HUES48 (cell line): ENCODE measurements at regions not wholly inside any gene's neighbourhood (a gene's known extent, or its start where the extent isn't known, plus 50 kb on each side); places are given as distances from the start of the nearest gene placed in this dataset.

Source experiments
- H3K27ac ChIP-seq: one replicate; pipeline ENCODE4 v1.7.0; 2013; ENCODE audit warnings: low read depth, low read length, inconsistent platforms
- H3K27me3 ChIP-seq: 2 replicates; pipeline ENCODE4 v1.6.1; 2013; ENCODE audit warnings: mild to moderate bottlenecking, low read length; ENCODE audit not compliant: control insufficient read depth, insufficient read depth
- H3K36me3 ChIP-seq: 2 replicates; pipeline ENCODE4 v1.6.1; 2013; ENCODE audit warnings: low read length; ENCODE audit not compliant: control insufficient read depth, insufficient read depth
- H3K4me1 ChIP-seq: 2 replicates; pipeline ENCODE4 v1.6.1; 2013; ENCODE audit warnings: mild to moderate bottlenecking, low read length; ENCODE audit not compliant: control insufficient read depth, insufficient read depth
- H3K4me3 ChIP-seq: 2 replicates; pipeline ENCODE4 v1.5.1; 2013; ENCODE audit warnings: mild to moderate bottlenecking, low read depth, low read length
- H3K9ac ChIP-seq: 2 replicates; pipeline ENCODE4 v1.6.1; 2013; ENCODE audit warnings: mild to moderate bottlenecking, low read depth, low read length, moderate library complexity
- H3K9me3 ChIP-seq: 2 replicates; pipeline ENCODE4 v1.6.1; 2013; ENCODE audit warnings: low read length; ENCODE audit not compliant: control insufficient read depth, insufficient read depth

DNA sequence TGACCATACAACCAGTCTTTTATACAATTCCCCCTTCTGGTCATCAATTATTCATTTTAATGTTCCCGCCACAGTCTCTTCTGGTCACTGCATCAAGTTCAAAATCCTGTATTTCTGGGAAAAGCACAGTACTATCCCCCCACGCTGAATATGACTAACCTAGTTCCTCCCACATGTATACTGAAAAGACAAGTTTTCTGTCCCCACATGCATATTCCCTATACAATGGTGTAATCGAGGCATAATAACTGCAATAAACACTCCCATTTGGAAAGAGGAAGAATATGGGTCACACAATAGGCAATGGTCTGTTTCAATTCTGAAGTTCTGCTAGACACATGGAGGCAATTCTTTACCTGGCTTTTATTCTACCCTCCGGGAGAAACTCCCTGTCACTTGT, 344.9 kb downstream of the EFNA5 start:
- H3K4me1 ChIP-seq: no peaks in the 10 kb centered on the region; the same call in 1 of the 2 replicates
- H3K27me3 ChIP-seq: no peaks in the 10 kb centered on the region
- H3K9ac ChIP-seq: no peak overlapping the region

DNA sequence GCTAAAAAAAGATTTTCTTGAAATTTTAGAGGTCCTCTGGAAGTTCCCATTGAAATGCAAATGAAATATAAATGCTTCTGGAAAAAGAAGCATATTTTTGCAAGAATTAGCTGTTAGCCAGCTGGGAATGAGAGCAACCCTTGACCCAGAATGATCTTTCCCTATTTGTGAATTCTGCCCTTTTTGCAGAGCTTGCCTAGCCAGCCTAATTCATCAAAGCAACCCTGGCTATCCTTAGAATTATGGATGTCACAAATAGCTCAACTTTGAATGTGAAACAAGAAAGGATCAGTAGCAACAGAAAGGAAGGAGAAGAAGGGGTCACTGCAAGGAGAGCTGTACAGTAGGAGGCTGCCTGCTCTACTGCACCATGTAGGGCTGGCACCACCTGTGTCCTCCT, 345.9 kb downstream of the EFNA5 start:
- Histone ChIP-seq H3K9me3 (no peaks in the 10 kb centered on the region), H3K27me3 (no peaks in the 10 kb centered on the region), H3K36me3 (no peaks in the 10 kb centered on the region), H3K9ac (no peak overlapping the region), H3K27ac (no peak overlapping the region), H3K4me1 (no peaks in the 10 kb centered on the region; the same call in 1 of the 2 replicates), H3K4me3 (no peak overlapping the region)

More for the DNA sequence above, 344.9 kb downstream of the EFNA5 start:
- no peaks in the 10 kb centered on the region for H3K9me3 ChIP-seq
- no peaks in the 10 kb centered on the region for H3K36me3 ChIP-seq
- H3K4me3 ChIP-seq: no peak overlapping the region
- no peak overlapping the region for H3K27ac ChIP-seq

DNA sequence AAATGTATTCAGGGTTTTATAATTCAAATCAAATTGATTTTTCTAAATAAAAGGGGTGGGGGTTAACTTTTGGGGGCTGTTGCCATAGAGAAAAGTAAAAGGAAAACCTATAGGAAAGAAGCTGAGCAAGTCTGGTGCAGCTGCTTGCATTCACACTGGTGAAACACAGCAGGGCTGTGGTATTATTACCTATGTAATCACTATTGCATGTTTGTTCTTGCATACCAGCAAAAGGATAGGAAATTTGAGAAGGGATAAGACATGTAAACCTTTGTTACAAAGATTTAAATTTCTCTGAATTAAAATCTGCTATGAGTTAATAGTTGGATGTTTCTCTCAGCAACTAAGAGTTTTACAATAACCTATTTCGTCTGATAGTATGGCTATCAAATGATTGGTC, 346.7 kb downstream of the EFNA5 start:
- Histone ChIP-seq H3K9ac (no peak overlapping the region), H3K4me1 (no peaks in the 10 kb centered on the region; the same call in 1 of the 2 replicates), H3K4me3 (no peak overlapping the region), H3K36me3 (no peaks in the 10 kb centered on the region), H3K27ac (no peak overlapping the region), H3K27me3 (no peaks in the 10 kb centered on the region), H3K9me3 (no peaks in the 10 kb centered on the region)

DNA sequence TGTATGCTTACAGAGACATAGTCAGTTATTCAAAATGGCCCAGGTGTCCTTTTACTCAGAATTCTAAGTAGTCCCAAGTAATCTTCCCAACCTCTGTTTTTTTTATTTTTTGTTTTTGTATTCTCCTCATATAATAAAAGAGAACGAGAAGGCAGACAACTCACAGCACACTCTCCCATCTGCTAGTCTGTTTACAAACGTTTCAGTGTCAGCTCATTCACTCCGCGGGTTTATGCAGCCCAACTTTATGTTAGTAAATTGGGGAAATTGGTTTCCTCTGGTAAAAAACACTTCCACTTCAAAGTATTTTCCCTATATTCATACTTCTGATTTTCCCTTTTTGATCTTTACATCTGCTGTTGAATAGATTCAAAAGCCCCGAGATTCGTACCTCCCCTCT, 347.2 kb downstream of the EFNA5 start:
- Histone ChIP-seq H3K4me1 (no peaks in the 10 kb centered on the region; the same call in 1 of the 2 replicates), H3K27ac (no peak overlapping the region), H3K36me3 (no peaks in the 10 kb centered on the region), H3K9ac (no peak overlapping the region), H3K27me3 (no peaks in the 10 kb centered on the region), H3K9me3 (no peaks in the 10 kb centered on the region), H3K4me3 (no peak overlapping the region)

DNA sequence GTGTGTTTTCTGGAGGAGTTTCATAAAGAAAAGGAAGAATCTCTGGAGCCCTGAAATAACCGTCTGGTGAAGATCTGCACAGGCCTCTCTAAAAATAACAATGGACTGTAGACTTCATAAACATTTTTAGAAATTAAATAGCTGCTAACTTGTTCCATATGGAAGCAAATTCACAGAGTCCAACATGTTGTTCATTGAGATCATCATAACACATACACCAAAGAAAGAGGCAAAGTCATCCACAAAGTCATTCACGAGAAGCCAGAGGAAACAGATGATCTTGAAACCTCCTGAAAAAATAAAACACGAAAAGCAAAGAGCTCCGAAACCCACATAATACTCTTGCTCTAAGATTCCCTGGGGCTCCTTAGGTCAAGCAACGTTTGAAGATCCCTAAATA, 347.8 kb downstream of the EFNA5 start:
- no peak overlapping the region for H3K4me3 ChIP-seq
- H3K9me3 ChIP-seq: no peaks in the 10 kb centered on the region
- no peaks in the 10 kb centered on the region for H3K36me3 ChIP-seq
- no peaks in the 10 kb centered on the region; the same call in 1 of the 2 replicates for H3K4me1 ChIP-seq
- no peaks in the 10 kb centered on the region for H3K27me3 ChIP-seq
- H3K27ac ChIP-seq: no peak overlapping the region
- H3K9ac ChIP-seq: no peak overlapping the region

DNA sequence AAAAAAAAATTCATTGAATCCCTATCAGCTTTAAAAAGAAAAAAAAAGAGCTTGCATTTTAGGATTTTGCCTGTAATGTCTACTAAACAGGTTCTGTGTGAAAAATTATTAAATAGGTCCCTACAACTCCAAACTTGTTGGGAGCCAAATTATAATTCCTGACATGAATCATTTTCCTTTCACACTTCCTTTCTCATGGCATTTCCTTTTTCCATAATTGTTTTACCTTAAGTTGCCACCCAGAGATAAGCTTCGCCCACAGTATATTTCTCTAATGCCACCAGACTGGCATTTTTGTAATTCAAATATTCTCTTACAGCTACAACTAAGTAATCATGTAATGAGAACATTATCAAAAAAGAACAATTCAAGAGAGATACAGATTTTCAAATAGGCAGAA, 348.8 kb downstream of the EFNA5 start:
- no peak overlapping the region for H3K27ac ChIP-seq
- H3K4me3 ChIP-seq: no peak overlapping the region
- no peaks in the 10 kb centered on the region; the same call in 1 of the 2 replicates for H3K4me1 ChIP-seq
- no peak overlapping the region for H3K9ac ChIP-seq
- H3K36me3 ChIP-seq: no peaks in the 10 kb centered on the region
- H3K27me3 ChIP-seq: no peaks in the 10 kb centered on the region
- no peaks in the 10 kb centered on the region for H3K9me3 ChIP-seq

DNA sequence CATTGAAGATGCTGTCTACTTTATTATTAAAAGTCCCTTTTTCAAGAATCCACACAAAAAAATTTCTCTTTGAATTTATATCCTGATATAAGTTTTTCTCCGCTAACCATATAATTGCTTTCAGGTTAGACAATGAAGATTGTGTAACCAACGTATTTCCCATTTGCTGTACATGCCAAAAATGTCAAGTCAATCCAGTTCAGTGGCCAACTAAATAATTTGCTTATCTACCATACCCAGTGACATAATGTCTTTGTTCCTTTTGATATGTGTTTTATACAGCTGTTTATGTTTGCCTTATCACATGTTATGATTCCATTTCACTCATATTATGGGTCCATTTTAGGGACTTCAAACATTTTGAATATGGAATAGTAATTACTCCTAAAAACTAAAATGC, 349.9 kb downstream of the EFNA5 start:
- no peaks in the 10 kb centered on the region; the same call in 1 of the 2 replicates for H3K4me1 ChIP-seq
- H3K4me3 ChIP-seq: no peak overlapping the region
- no peaks in the 10 kb centered on the region for H3K9me3 ChIP-seq
- H3K9ac ChIP-seq: no peak overlapping the region
- no peak overlapping the region for H3K27ac ChIP-seq
- H3K36me3 ChIP-seq: no peaks in the 10 kb centered on the region
- H3K27me3 ChIP-seq: no peaks in the 10 kb centered on the region

DNA sequence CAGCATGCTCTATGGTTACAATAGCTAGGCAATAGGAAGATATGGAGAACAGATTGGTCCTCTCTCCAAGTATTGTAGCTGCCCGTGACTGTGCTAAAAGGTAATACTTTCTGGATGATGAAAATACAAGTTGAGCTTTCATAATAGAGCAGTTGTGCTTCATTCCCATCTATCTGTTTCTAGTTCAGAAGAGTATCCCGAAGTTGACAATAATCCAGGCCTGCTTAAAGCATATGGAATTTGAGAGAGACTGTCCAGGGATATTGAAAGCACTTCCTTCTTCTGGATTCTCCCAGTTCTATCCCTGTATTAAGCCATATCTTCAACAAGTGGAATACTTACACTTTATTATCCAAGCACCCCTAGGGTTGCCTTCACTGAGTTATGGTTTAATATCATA, 350.4 kb downstream of the EFNA5 start:
- no peaks in the 10 kb centered on the region for H3K27me3 ChIP-seq
- H3K9me3 ChIP-seq: no peaks in the 10 kb centered on the region
- no peaks in the 10 kb centered on the region for H3K36me3 ChIP-seq
- H3K9ac ChIP-seq: no peak overlapping the region
- no peak overlapping the region for H3K27ac ChIP-seq
- H3K4me1 ChIP-seq: no peaks in the 10 kb centered on the region; the same call in 1 of the 2 replicates
- no peak overlapping the region for H3K4me3 ChIP-seq

DNA sequence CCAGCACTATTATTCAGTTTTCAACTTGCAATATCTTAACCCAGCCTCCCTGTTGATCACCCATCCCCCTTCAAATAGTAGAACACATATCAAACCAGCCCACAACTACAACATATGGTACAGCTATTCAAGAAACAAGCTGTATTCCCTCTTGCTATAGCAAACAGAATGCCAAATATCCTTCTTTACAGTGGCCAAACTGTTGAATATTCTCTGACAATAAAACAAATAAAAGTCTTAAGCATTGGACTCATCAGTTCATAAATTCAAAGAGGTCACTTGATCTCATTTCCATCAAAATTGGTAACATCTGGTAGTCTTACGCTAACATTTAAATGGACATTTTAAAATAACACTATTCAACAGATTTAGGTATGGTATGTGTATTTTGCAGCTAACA, 350.8 kb downstream of the EFNA5 start:
- Histone ChIP-seq H3K9me3 (no peaks in the 10 kb centered on the region), H3K4me1 (no peaks in the 10 kb centered on the region; the same call in 1 of the 2 replicates), H3K27me3 (no peaks in the 10 kb centered on the region), H3K27ac (no peak overlapping the region), H3K9ac (no peak overlapping the region), H3K4me3 (no peak overlapping the region), H3K36me3 (no peaks in the 10 kb centered on the region)

DNA sequence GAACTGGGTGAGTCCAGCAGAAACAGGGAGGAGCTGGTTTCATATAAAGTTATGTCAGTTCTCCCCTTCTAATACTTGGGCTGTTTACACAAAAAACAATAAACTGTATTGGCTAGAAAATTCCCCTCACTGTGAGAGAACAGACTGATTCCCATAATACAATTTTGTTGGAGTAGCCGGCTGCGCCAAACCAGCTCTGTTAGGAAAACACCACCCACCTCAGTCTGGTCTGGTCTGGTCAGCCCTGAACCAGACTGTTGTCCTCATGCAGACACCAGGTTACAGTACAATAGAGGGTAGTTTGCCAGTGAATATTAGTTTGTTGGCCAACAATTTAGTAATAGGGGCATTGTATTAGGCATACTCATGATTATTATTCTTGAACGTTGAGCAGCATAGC, 356.4 kb downstream of the EFNA5 start:
- H3K9me3 ChIP-seq: no peaks in the 10 kb centered on the region
- H3K4me3 ChIP-seq: no peak overlapping the region
- H3K36me3 ChIP-seq: no peaks in the 10 kb centered on the region
- no peaks in the 10 kb centered on the region for H3K27me3 ChIP-seq
- no peaks in the 10 kb centered on the region for H3K4me1 ChIP-seq
- H3K27ac ChIP-seq: no peak overlapping the region
- H3K9ac ChIP-seq: no peak overlapping the region

DNA sequence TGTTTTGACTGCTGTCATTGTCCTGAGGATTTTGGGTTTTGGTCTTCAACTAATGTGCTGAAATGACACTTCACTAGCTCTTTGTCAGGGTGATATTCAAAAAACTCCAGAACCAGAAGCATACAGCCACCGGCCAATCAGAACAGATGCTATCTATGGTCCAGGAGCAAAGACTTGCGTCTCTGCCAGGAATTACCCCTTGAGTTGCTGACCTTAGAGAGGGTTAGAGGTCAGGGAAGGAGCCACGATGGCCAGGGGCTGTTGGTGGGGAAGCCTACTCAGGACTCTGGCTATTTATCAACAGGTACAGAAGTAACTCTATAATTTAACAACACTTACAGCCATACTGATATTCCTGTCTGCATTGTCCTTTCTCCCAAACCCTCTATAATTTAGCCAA, 356.8 kb downstream of the EFNA5 start:
- no peaks in the 10 kb centered on the region for H3K36me3 ChIP-seq
- H3K27me3 ChIP-seq: no peaks in the 10 kb centered on the region
- H3K9me3 ChIP-seq: no peaks in the 10 kb centered on the region
- no peak overlapping the region for H3K4me3 ChIP-seq
- H3K4me1 ChIP-seq: no peaks in the 10 kb centered on the region
- H3K9ac ChIP-seq: no peak overlapping the region
- H3K27ac ChIP-seq: no peak overlapping the region

DNA sequence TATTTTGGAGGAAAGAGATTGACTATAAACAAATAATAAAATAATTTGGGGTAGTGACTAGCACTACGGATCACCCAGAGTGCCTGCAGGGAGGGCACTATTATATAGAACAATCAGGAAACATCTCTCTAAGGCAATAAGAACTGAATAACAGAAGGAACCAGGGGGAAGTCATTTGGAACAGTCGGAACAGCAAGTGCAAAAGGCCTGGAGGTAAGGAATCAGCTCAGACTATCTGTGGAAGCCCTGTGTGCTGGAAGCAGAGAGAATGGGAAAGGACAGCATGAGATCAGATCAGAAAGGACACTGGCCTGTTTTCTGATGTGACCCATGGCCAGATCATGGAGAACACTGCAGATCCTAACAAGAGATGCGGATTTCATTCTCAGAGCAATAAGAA, 357.6 kb downstream of the EFNA5 start:
- H3K9ac ChIP-seq: no peak overlapping the region
- H3K9me3 ChIP-seq: no peaks in the 10 kb centered on the region
- H3K4me1 ChIP-seq: no peaks in the 10 kb centered on the region
- H3K27me3 ChIP-seq: no peaks in the 10 kb centered on the region
- no peak overlapping the region for H3K4me3 ChIP-seq
- H3K27ac ChIP-seq: no peak overlapping the region
- no peaks in the 10 kb centered on the region for H3K36me3 ChIP-seq
